ENCODE measurements at regions not wholly inside any gene's neighbourhood (a gene's known extent, or its start where the extent isn't known, plus 50 kb on each side); places are given as distances from the start of the nearest gene placed in this dataset.

GRCh38 chr21:23014021-23014420 lies 2015.8 kb downstream of the NCAM2 start:
- Histone ChIP-seq H3K23me2 (ENCODE audit: low read depth, low read length) (no peaks in the 10 kb centered on the region), H3K9me3 (ENCODE audit: insufficient read depth in 2 of 2, low read depth in 1 of 2, low read length in 1 of 2) (no peaks in the 10 kb centered on the region), H2AK5ac (ENCODE audit: low read depth, low read length) (no peak overlapping the region), H3K56ac (replicated peaks; ENCODE audit: insufficient read length, low read depth, low read length) (no peak overlapping the region), H4K5ac (ENCODE audit: insufficient read length, low read depth, low read length) (no peak overlapping the region), H3K18ac (ENCODE audit: extremely low read depth, low read length) (no peak overlapping the region), H3K23ac (ENCODE audit: insufficient read length) (no peak overlapping the region), H4K20me1 (replicated peaks in 1 of 2; ENCODE audit: control insufficient read depth in 1 of 2, insufficient read depth in 2 of 2, low read length in 2 of 2) (no peaks in the 10 kb centered on the region), H3K9ac (replicated peaks in 1 of 4; ENCODE audit: extremely low read depth in 1 of 4, low read depth in 3 of 4, low read length in 3 of 4) (no peak overlapping the region), H3K27me3 (replicated peaks in 1 of 4; ENCODE audit: control insufficient read depth in 3 of 4, extremely low read depth in 1 of 4, insufficient read depth in 3 of 4, low read length in 3 of 4) (no peaks in the 10 kb centered on the region), H3K27ac (ENCODE audit: low read depth, low read length) (no peak overlapping the region), H4K91ac (replicated peaks; ENCODE audit: insufficient read length, low read length) (no peak overlapping the region), H3K4ac (replicated peaks; ENCODE audit: insufficient read length, low read depth, low read length) (no peak overlapping the region), H2BK20ac (ENCODE audit: low read length) (no peak overlapping the region), H2BK15ac (ENCODE audit: low read length) (no peak overlapping the region), H3K36me3 (ENCODE audit: control insufficient read depth in 2 of 4, insufficient read depth in 4 of 4, low read length in 3 of 4) (no peaks in the 10 kb centered on the region), H3K4me3 (ENCODE audit: extremely low read depth in 1 of 4, insufficient read depth in 2 of 4, low read depth in 3 of 4, low read length in 4 of 4) (no peak overlapping the region), H2BK5ac (ENCODE audit: low read depth, low read length) (no peak overlapping the region), H2AFZ (ENCODE audit: low read length) (0 out of 2 replicates have a peak overlapping the region, but pooled peaks have one; percentile 14), H2BK120ac (replicated peaks; ENCODE audit: low read depth, low read length) (no peak overlapping the region), H3K79me1 (ENCODE audit: low read depth, low read length) (no peaks in the 10 kb centered on the region), H3K79me2 (ENCODE audit: control insufficient read depth in 1 of 2, insufficient read depth in 2 of 2, low read length in 2 of 2) (no peaks in the 10 kb centered on the region), H3K4me1 (replicated peaks in 1 of 4; ENCODE audit: control insufficient read depth in 3 of 4, insufficient read depth in 4 of 4, low read length in 3 of 4) (no peaks in the 10 kb centered on the region), H2BK12ac (ENCODE audit: low read depth, low read length) (no peak overlapping the region), H3K14ac (ENCODE audit: insufficient read length) (no peak overlapping the region), H4K8ac (ENCODE audit: extremely low read depth, insufficient read depth, low read length) (no peak overlapping the region), H3K4me2 (ENCODE audit: insufficient read depth in 1 of 2, low read depth in 2 of 2, low read length in 2 of 2) (no peak overlapping the region)
- TF ChIP-seq TBP (IDR thresholded peaks at IDR 0.05; ENCODE audit: low read depth, low read length) (no peak), TAF7 (optimal IDR thresholded peaks at IDR 0.05; ENCODE audit: borderline replicate concordance, low read depth, low read length) (no peak), HDAC2 (IDR thresholded peaks at IDR 0.05; ENCODE audit: borderline replicate concordance in 1 of 2, low read depth in 2 of 2, low read length in 2 of 2) (no peak), JUN (IDR thresholded peaks at IDR 0.05; ENCODE audit: low read depth, low read length) (no peak), POLR2AphosphoS5 (IDR thresholded peaks at IDR 0.05; ENCODE audit: low read depth, low read length) (no peak), TCF12 (IDR thresholded peaks at IDR 0.05; ENCODE audit: low read depth, low read length) (no peak)
- TF ChIP-seq, protein P1, sequence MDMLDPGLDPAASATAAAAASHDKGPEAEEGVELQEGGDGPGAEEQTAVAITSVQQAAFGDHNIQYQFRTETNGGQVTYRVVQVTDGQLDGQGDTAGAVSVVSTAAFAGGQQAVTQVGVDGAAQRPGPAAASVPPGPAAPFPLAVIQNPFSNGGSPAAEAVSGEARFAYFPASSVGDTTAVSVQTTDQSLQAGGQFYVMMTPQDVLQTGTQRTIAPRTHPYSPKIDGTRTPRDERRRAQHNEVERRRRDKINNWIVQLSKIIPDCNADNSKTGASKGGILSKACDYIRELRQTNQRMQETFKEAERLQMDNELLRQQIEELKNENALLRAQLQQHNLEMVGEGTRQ (IDR thresholded peaks at IDR 0.05; ENCODE audit: low read length), result no peak
- FAIRE-seq (no peak), DNase-seq (ENCODE audit: low read depth in 1 of 2, low spot score in 2 of 2) (no peak)
- 82% methylated on average over 4 of the region's 4 CpGs; no CpG with 5 or more reads in 1 of the 2 experiments for WGBS, 2 experiments (ENCODE audit: extremely low coverage in 1 of 2, insufficient coverage in 1 of 2, insufficient read length in 1 of 2, insufficient replicate concordance in 2 of 2, low coverage in 1 of 2, low lambda C conversion rate in 2 of 2, missing lambda C conversion rate in 1 of 2)
- POLR2A ChIA-PET (ENCODE audit: partially characterized antibody), result no interaction called here
- CTCF ChIA-PET (ENCODE audit: partially characterized antibody), result no interaction called here

All from H1 (cell line).